H1 (cell line): ENCODE measurements at regions not wholly inside any gene's neighbourhood (a gene's known extent, or its start where the extent isn't known, plus 50 kb on each side); places are given as distances from the start of the nearest gene placed in this dataset.

ENCODE experiments used
- CTCF ChIA-PET: fragments of 300-600 bp; sonication (Branson Sonifier 250); formaldehyde crosslinking; loops from one replicate; lab custom pipeline; 2021; ENCODE audit not compliant: partially characterized antibody; lab: Charles Lee
- POLR2A ChIA-PET: fragments of 300-600 bp; sonication (Branson Sonifier 250); formaldehyde crosslinking; loops from one replicate; lab custom pipeline; 2021; ENCODE audit warnings: inconsistent platforms; ENCODE audit not compliant: partially characterized antibody; lab: Charles Lee
- DNase-seq, 2 experiments: peaks; one replicate each; pipeline versions ENCODE4 v3.0.0 to v3.0.0-alpha.2; 2010 to 2022; ENCODE audit warnings: low spot score in 2 of 2, low read depth in 1 of 2, mixed read lengths in 1 of 2
- FAIRE-seq: peaks from 2 replicates; lab custom pipeline; 2011; peaks lifted over from hg19 to GRCh38; lab: Jason Lieb, UNC
- H2AFZ ChIP-seq: 2 replicates; pipeline ENCODE4 v1.8.1; 2012; ENCODE audit warnings: low read length, inconsistent platforms
- H2AK5ac ChIP-seq: 2 replicates; pipeline ENCODE4 v1.6.1; 2013; ENCODE audit warnings: low read depth, low read length
- H2BK120ac ChIP-seq: replicated peaks from 2 replicates; pipeline ENCODE3; 2013; ENCODE audit warnings: low read depth, low read length, inconsistent platforms
- H2BK12ac ChIP-seq: 2 replicates; pipeline ENCODE4 v1.6.1; 2013; ENCODE audit warnings: low read depth, low read length
- H2BK15ac ChIP-seq: 2 replicates; pipeline ENCODE4 v1.6.1; 2013; ENCODE audit warnings: low read length
- H2BK20ac ChIP-seq: 2 replicates; pipeline ENCODE4 v1.6.1; 2013; ENCODE audit warnings: low read length
- H2BK5ac ChIP-seq: 2 replicates; pipeline ENCODE4 v1.6.1; 2013; ENCODE audit warnings: low read depth, low read length
- H3K14ac ChIP-seq: 2 replicates; pipeline ENCODE4 v1.6.1; 2013; ENCODE audit warnings: inconsistent platforms; ENCODE audit not compliant: insufficient read length
- H3K18ac ChIP-seq: 2 replicates; pipeline ENCODE4 v1.6.1; 2013; ENCODE audit warnings: low read length; ENCODE audit errors: extremely low read depth
- H3K23ac ChIP-seq: 2 replicates; pipeline ENCODE4 v1.6.1; 2013; ENCODE audit warnings: inconsistent platforms; ENCODE audit not compliant: insufficient read length
- H3K23me2 ChIP-seq: 2 replicates; pipeline ENCODE4 v1.6.1; 2013; ENCODE audit warnings: low read depth, low read length
- H3K27ac ChIP-seq: 2 replicates; pipeline ENCODE4 v1.6.1; 2011; ENCODE audit warnings: low read depth, low read length, inconsistent platforms
- H3K27me3 ChIP-seq, 4 experiments: replicated peaks in 1 of 4; 1 replicate in 1 of 4; 2 replicates in 3 of 4; pipeline versions ENCODE4 v1.6.1 to v1.8.1; 2011 to 2013; ENCODE audit warnings: low read length in 3 of 4, mild to moderate bottlenecking in 3 of 4, inconsistent platforms in 2 of 4, mixed read lengths in 2 of 4, moderate library complexity in 1 of 4; ENCODE audit not compliant: control insufficient read depth in 3 of 4, insufficient read depth in 3 of 4; ENCODE audit errors: extremely low read depth in 1 of 4
- H3K36me3 ChIP-seq, 4 experiments: 2 replicates each; pipeline versions ENCODE4 v1.6.1 to v1.8.1; 2011 to 2013; ENCODE audit warnings: mild to moderate bottlenecking in 4 of 4, low read length in 3 of 4, moderate library complexity in 2 of 4, control low read depth in 1 of 4, inconsistent platforms in 1 of 4; ENCODE audit not compliant: insufficient read depth in 4 of 4, control insufficient read depth in 2 of 4
- H3K4ac ChIP-seq: replicated peaks from 2 replicates; pipeline ENCODE3; 2013; ENCODE audit warnings: low read length, low read depth, mixed read lengths, inconsistent platforms; ENCODE audit not compliant: insufficient read length
- H3K4me1 ChIP-seq, 4 experiments: replicated peaks in 1 of 4; 1 replicate in 1 of 4; 2 replicates in 3 of 4; pipeline versions ENCODE4 v1.6.1 to v1.8.1; 2011 to 2013; ENCODE audit warnings: low read length in 3 of 4, inconsistent platforms in 2 of 4, mixed read lengths in 1 of 4; ENCODE audit not compliant: insufficient read depth in 4 of 4, control insufficient read depth in 3 of 4
- H3K4me2 ChIP-seq, 2 experiments: 2 replicates each; pipeline versions ENCODE4 v1.6.1 to v1.8.1; 2011 to 2013; ENCODE audit warnings: low read depth in 2 of 2, low read length in 2 of 2, control low read depth in 1 of 2, inconsistent platforms in 1 of 2, mild to moderate bottlenecking in 1 of 2; ENCODE audit not compliant: insufficient read depth in 1 of 2
- H3K4me3 ChIP-seq, 4 experiments: fragments of 200-600, 300-600 bp in 1 of 4; sonication (generic), shearing (Covaris generic), sonication (Bioruptor Twin) in 1 of 4; 2 replicates each; pipeline versions ENCODE4 v1.5.1 to v1.8.1; 2011 to 2016; ENCODE audit warnings: low read length in 4 of 4, low read depth in 3 of 4, control low read depth in 2 of 4, inconsistent platforms in 2 of 4, mild to moderate bottlenecking in 2 of 4, mixed read lengths in 1 of 4, moderate library complexity in 1 of 4; ENCODE audit not compliant: insufficient read depth in 2 of 4; ENCODE audit errors: extremely low read depth in 1 of 4
- H3K56ac ChIP-seq: replicated peaks from 2 replicates; pipeline ENCODE3; 2013; ENCODE audit warnings: low read depth, mild to moderate bottlenecking, mixed read lengths, low read length, inconsistent platforms; ENCODE audit not compliant: insufficient read length
- H3K79me1 ChIP-seq: 2 replicates; pipeline ENCODE4 v1.6.1; 2013; ENCODE audit warnings: low read depth, low read length, control low read depth
- H3K79me2 ChIP-seq, 2 experiments: 2 replicates each; pipeline versions ENCODE4 v1.6.1 to v1.8.1; 2012 to 2013; ENCODE audit warnings: low read length in 2 of 2, mild to moderate bottlenecking in 2 of 2, inconsistent platforms in 1 of 2; ENCODE audit not compliant: insufficient read depth in 2 of 2, control insufficient read depth in 1 of 2
- H3K9ac ChIP-seq, 4 experiments: replicated peaks in 1 of 4; 1 replicate in 1 of 4; 2 replicates in 3 of 4; pipeline versions ENCODE4 v1.6.1 to v1.8.1; 2011 to 2013; ENCODE audit warnings: low read depth in 3 of 4, low read length in 3 of 4, control low read depth in 2 of 4, mild to moderate bottlenecking in 2 of 4, moderate library complexity in 2 of 4, inconsistent platforms in 1 of 4; ENCODE audit errors: extremely low read depth in 1 of 4
- H3K9me3 ChIP-seq, 2 experiments: 2 replicates each; pipeline versions ENCODE4 v1.6.1 to v1.8.1; 2012 to 2013; ENCODE audit warnings: mild to moderate bottlenecking in 2 of 2, moderate library complexity in 2 of 2, control low read depth in 1 of 2, inconsistent platforms in 1 of 2, low read depth in 1 of 2, low read length in 1 of 2, mixed read lengths in 1 of 2; ENCODE audit not compliant: insufficient read depth in 2 of 2
- H4K20me1 ChIP-seq, 2 experiments: replicated peaks in 1 of 2; 2 replicates each; pipeline versions ENCODE3 to v1.8.1; 2011 to 2013; ENCODE audit warnings: inconsistent platforms in 2 of 2, low read length in 2 of 2, mild to moderate bottlenecking in 1 of 2; ENCODE audit not compliant: insufficient read depth in 2 of 2, control insufficient read depth in 1 of 2
- H4K5ac ChIP-seq: 2 replicates; pipeline ENCODE4 v1.6.1; 2013; ENCODE audit warnings: low read length, low read depth, mixed read lengths, inconsistent platforms; ENCODE audit not compliant: insufficient read length
- H4K8ac ChIP-seq: 2 replicates; pipeline ENCODE4 v1.8.0; 2013; ENCODE audit warnings: mild to moderate bottlenecking, moderate library complexity, low read length, inconsistent platforms; ENCODE audit not compliant: insufficient read depth; ENCODE audit errors: extremely low read depth
- H4K91ac ChIP-seq: replicated peaks from 2 replicates; pipeline ENCODE3; 2013; ENCODE audit warnings: low read length, mixed read lengths, inconsistent platforms; ENCODE audit not compliant: insufficient read length
- ASH2L ChIP-seq: fragments of 200-600, 300-600 bp; sonication (generic); IDR thresholded peaks from one replicate; pipeline ENCODE4 v1.7.1; 2017; ENCODE audit warnings: low read length
- ATF2 ChIP-seq: IDR thresholded peaks from 2 replicates; pipeline ENCODE4 v1.6.1; 2012; ENCODE audit warnings: low read length, inconsistent platforms
- TBP ChIP-seq: IDR thresholded peaks from 2 replicates; pipeline ENCODE4 v1.6.1; 2011; ENCODE audit warnings: low read depth, low read length, improper control_type of control experiment
- WGBS, 2 experiments: shearing (Covaris generic) in 1 of 2; methylation state at CpG; one replicate each; pipeline versions ENCODE4 v1.1.6 to v1.1.7; 2013 to 2015; ENCODE audit warnings: low lambda C conversion rate in 2 of 2, mixed read lengths in 2 of 2, inconsistent platforms in 1 of 2, low coverage in 1 of 2, missing lambda C conversion rate in 1 of 2; ENCODE audit not compliant: insufficient replicate concordance in 2 of 2, insufficient coverage in 1 of 2, insufficient read length in 1 of 2; ENCODE audit errors: extremely low coverage in 1 of 2, missing lambda C conversion rate in 1 of 2; 5-methylcytosine and 5-hydroxymethylcytosine counted together

GRCh38 chr21:35378881-35379280 is 329.8 kb upstream of the RUNX1 start:
- no peak for FAIRE-seq
- Histone ChIP-seq H4K20me1 (no peaks in the 10 kb centered on the region), H4K5ac (no peak overlapping the region), H3K4ac (no peak overlapping the region), H3K79me1 (no peaks in the 10 kb centered on the region), H2AFZ (no peak overlapping the region), H3K27ac (no peak overlapping the region), H2AK5ac (no peak overlapping the region), H3K27me3 (no peaks in the 10 kb centered on the region), H3K14ac (no peak overlapping the region), H2BK12ac (no peak overlapping the region), H3K4me1 (no peaks in the 10 kb centered on the region), H4K91ac (no peak overlapping the region), H3K36me3 (no peaks in the 10 kb centered on the region), H3K9ac (no peak overlapping the region), H3K4me3 (no peak overlapping the region), H3K23me2 (no peaks in the 10 kb centered on the region), H3K79me2 (no peaks in the 10 kb centered on the region), H2BK120ac (no peak overlapping the region), H3K4me2 (no peak overlapping the region), H3K9me3 (no peaks in the 10 kb centered on the region), H3K56ac (no peak overlapping the region), H2BK20ac (no peak overlapping the region), H4K8ac (no peak overlapping the region), H2BK15ac (no peak overlapping the region), H3K23ac (no peak overlapping the region), H2BK5ac (no peak overlapping the region), H3K18ac (no peak overlapping the region)
- DNase-seq = no peak
- POLR2A ChIA-PET = no interaction called here
- CTCF ChIA-PET = interaction anchor here (1.9 kb wide), 1 partner anchor 11 kb away, joined by 6 read pairs; no protein-coding TSS in a partner anchor
- 93% methylated on average over 1 of the region's 1 CpG; no CpG with 5 or more reads in 1 of the 2 experiments for WGBS, 2 experiments
- TF ChIP-seq ATF2 (no peak), TBP (no peak), ASH2L (no peak)
